GM19438 (cell line): ENCODE measurements at regions not wholly inside any gene's neighbourhood (a gene's known extent, or its start where the extent isn't known, plus 50 kb on each side); places are given as distances from the start of the nearest gene placed in this dataset.
"Not testable (repeated sequence)": the region's sequence is repeated elsewhere in the genome, so short reads cannot be mapped to it uniquely, and the experiment has no call there.

Source experiments
- ATAC-seq: cut with Tn5 transposase; IDR thresholded peaks from one replicate; pipeline ENCODE4 v1.9.1; 2021; ENCODE audit warnings: low read depth; ENCODE audit not compliant: unreplicated experiment

GRCh38 chr2:139457873-139458272 is 677.7 kb upstream of the NXPH2 start:
- ATAC-seq: no peak

- no peak for ATAC-seq
Observed at GRCh38 chr2:139454251-139454650, 674.1 kb upstream of the NXPH2 start.

- no peak for ATAC-seq
Observed at GRCh38 chr2:139439100-139439499, 658.9 kb upstream of the NXPH2 start.

- ATAC-seq: no peak
Observed at GRCh38 chr2:139438478-139438877, 658.3 kb upstream of the NXPH2 start.

- no peak for ATAC-seq
Observed at GRCh38 chr2:139427164-139427563, 647.0 kb upstream of the NXPH2 start.

- no peak for ATAC-seq
Observed at GRCh38 chr2:139424101-139424500, 643.9 kb upstream of the NXPH2 start.

GRCh38 chr2:139411236-139411635 is 631.0 kb upstream of the NXPH2 start:
- no peak for ATAC-seq

GRCh38 chr2:139410833-139411174 is 630.6 kb upstream of the NXPH2 start:
- ATAC-seq: not testable (repeated sequence)

GRCh38 chr2:139410147-139410832 is 630.1 kb upstream of the NXPH2 start:
- not testable (repeated sequence) for ATAC-seq

- ATAC-seq: no peak
Observed at GRCh38 chr2:139409212-139409611, 629.0 kb upstream of the NXPH2 start.

GRCh38 chr2:139403948-139404347 is 623.8 kb upstream of the NXPH2 start:
- no peak for ATAC-seq

GRCh38 chr2:139394801-139395200 is 614.6 kb upstream of the NXPH2 start:
- ATAC-seq: no peak

GRCh38 chr2:139389391-139389790 is 609.2 kb upstream of the NXPH2 start:
- ATAC-seq: no peak

GRCh38 chr2:139386401-139386800 is 606.2 kb upstream of the NXPH2 start:
- ATAC-seq: no peak

GRCh38 chr2:139383532-139383931 is 603.3 kb upstream of the NXPH2 start:
- ATAC-seq: no peak

GRCh38 chr2:139380051-139380450 is 599.9 kb upstream of the NXPH2 start:
- no peak for ATAC-seq

GRCh38 chr2:139378373-139378772 is 598.2 kb upstream of the NXPH2 start:
- ATAC-seq: no peak

- no peak for ATAC-seq
Observed at GRCh38 chr2:139374296-139374850, 594.2 kb upstream of the NXPH2 start.

- ATAC-seq: no peak
Observed at GRCh38 chr2:139369423-139370409, 589.5 kb upstream of the NXPH2 start.

- ATAC-seq: no peak
Observed at GRCh38 chr2:139367416-139367815, 587.2 kb upstream of the NXPH2 start.

- ATAC-seq: no peak
Observed at GRCh38 chr2:139366681-139367080, 586.5 kb upstream of the NXPH2 start.
